Activated naive CD4-positive, alpha-beta T cell (primary cell): ENCODE measurements at regions not wholly inside any gene's neighbourhood (a gene's known extent, or its start where the extent isn't known, plus 50 kb on each side); places are given as distances from the start of the nearest gene placed in this dataset.

Experiments
- DNase-seq, 4 experiments: peaks; one replicate each; lab custom pipeline; 2025; lab: John Stamatoyannopoulos, UW

- DNase-seq, result no peak
Observed at GRCh38 chr4:54924891-54925290, 200.5 kb downstream of the KDR start.

GRCh38 chr4:54915276-54915675 lies 210.1 kb downstream of the KDR start:
- no peak for DNase-seq

GRCh38 chr4:54914781-54915180 lies 210.6 kb downstream of the KDR start:
- no peak for DNase-seq

GRCh38 chr4:54913751-54914526 lies 211.5 kb downstream of the KDR start:
- no peak for DNase-seq

- no peak for DNase-seq
Observed at GRCh38 chr4:54912155-54912554, 213.2 kb downstream of the KDR start.

- DNase-seq, result no peak
Observed at GRCh38 chr4:54909961-54910360, 215.4 kb downstream of the KDR start.

GRCh38 chr4:54908763-54909162 lies 216.6 kb downstream of the KDR start:
- no peak for DNase-seq

GRCh38 chr4:54904953-54905352 lies 220.4 kb downstream of the KDR start:
- no peak for DNase-seq

- DNase-seq, result no peak
Observed at GRCh38 chr4:54902976-54903375, 222.4 kb downstream of the KDR start.

GRCh38 chr4:54902271-54902670 lies 223.1 kb downstream of the KDR start:
- no peak for DNase-seq

- no peak for DNase-seq
Observed at GRCh38 chr4:54901202-54901601, 224.2 kb downstream of the KDR start.

- no peak for DNase-seq
Observed at GRCh38 chr4:54898656-54899340, 226.6 kb downstream of the KDR start.

GRCh38 chr4:54898056-54898562 lies 227.3 kb downstream of the KDR start:
- no peak for DNase-seq

GRCh38 chr4:54897590-54897989 lies 227.8 kb downstream of the KDR start:
- DNase-seq, result no peak

GRCh38 chr4:54882616-54883015 lies 224.9 kb downstream of the KIT start:
- no peak for DNase-seq

GRCh38 chr4:54879576-54879975 lies 221.8 kb downstream of the KIT start:
- DNase-seq, result no peak

GRCh38 chr4:54877006-54877405 lies 219.2 kb downstream of the KIT start:
- DNase-seq, result no peak

- no peak for DNase-seq
Observed at GRCh38 chr4:54872261-54872660, 214.5 kb downstream of the KIT start.

GRCh38 chr4:54863571-54864255 lies 206.0 kb downstream of the KIT start:
- no peak for DNase-seq

- DNase-seq, result no peak
Observed at GRCh38 chr4:54861201-54861600, 203.4 kb downstream of the KIT start.

- DNase-seq, result no peak
Observed at GRCh38 chr4:54855191-54855854, 197.6 kb downstream of the KIT start.

GRCh38 chr4:54852602-54853001 lies 194.8 kb downstream of the KIT start:
- no peak for DNase-seq
